Heart left ventricle (tissue), 16 donors: ENCODE measurements at regions not wholly inside any gene's neighbourhood (a gene's known extent, or its start where the extent isn't known, plus 50 kb on each side); places are given as distances from the start of the nearest gene placed in this dataset.

ENCODE experiments used
- ATAC-seq, 4 donors: fragments of 200-7000 bp; cut with Tn5 transposase; one replicate each; pipeline ENCODE4 v1.9.1; 2020 to 2022; ENCODE audit warnings: moderate library complexity in 4 of 4, mild to moderate bottlenecking in 3 of 4, moderate number of reproducible peaks in 1 of 4
- DNase-seq, 5 donors: peaks; one replicate each; pipeline ENCODE4 v3.0.0-alpha.2; 2020
- H3K27ac ChIP-seq, 12 donors: fragments of 200-600 bp; sonication (generic) in 4 of 12; one replicate each; pipeline versions ENCODE4 v1.5.0 to v1.8.0; 2016 to 2022; ENCODE audit warnings: mild to moderate bottlenecking in 2 of 12
- H3K27me3 ChIP-seq, 9 donors: fragments of 200-600 bp; sonication (generic) in 2 of 9; one replicate each; pipeline versions ENCODE4 v1.5.1 to v1.8.0; 2016 to 2022; ENCODE audit warnings: mild to moderate bottlenecking in 3 of 9
- H3K36me3 ChIP-seq, 9 donors: fragments of 200-600 bp; sonication (generic) in 2 of 9; one replicate each; pipeline versions ENCODE4 v1.5.0 to v1.8.0; 2018 to 2022; ENCODE audit warnings: mild to moderate bottlenecking in 2 of 9
- H3K4me1 ChIP-seq, 12 donors: fragments of 200-600 bp; sonication (generic) in 4 of 12; one replicate each; pipeline versions ENCODE4 v1.5.0 to v1.8.0; 2016 to 2022; ENCODE audit warnings: mild to moderate bottlenecking in 3 of 12
- H3K4me3 ChIP-seq, 12 donors: fragments of 200-600 bp; sonication (generic) in 4 of 12; one replicate each; pipeline versions ENCODE4 v1.5.0 to v1.8.0; 2017 to 2022; ENCODE audit warnings: mild to moderate bottlenecking in 9 of 12, moderate library complexity in 4 of 12
- H3K9me3 ChIP-seq, 12 donors: fragments of 200-600 bp; sonication (generic) in 4 of 12; one replicate each; pipeline versions ENCODE4 v1.5.0 to v1.8.0; 2016 to 2022; ENCODE audit warnings: mild to moderate bottlenecking in 1 of 12
- POLR2A ChIP-seq, 2 donors: fragments of 450-650 bp; IDR thresholded peaks; one replicate each; pipeline ENCODE4 v1.6.1; 2017; ENCODE audit warnings: antibody characterized with exemption in 2 of 2, mild to moderate bottlenecking in 2 of 2, moderate library complexity in 2 of 2
- WGBS, 4 donors: extraction: QIAGEN DNeasy Blood & Tissue Kit in 2 of 4; methylation state at CpG; one replicate each; pipeline versions ENCODE4 v1.1.5 to v1.1.7; 2013 to 2018; 5-methylcytosine and 5-hydroxymethylcytosine counted together
- intact Hi-C, 10 donors: fragments of 100-400 bp; cut with DNase I; formaldehyde crosslinking; loops; one replicate each; pipeline versions ENCODE4 v1.11.1 to v1.14.2; 2022
- TF ChIP-seq, protein P1 (sequence below), 12 donors: fragments of 200-600 bp; sonication (generic) in 4 of 12; IDR thresholded peaks; one replicate each; pipeline versions ENCODE4 v1.5.0 to v1.8.0; 2018 to 2022; ENCODE audit warnings: antibody characterized with exemption in 12 of 12, mild to moderate bottlenecking in 5 of 12
- donor health status: ischemic (EF 13 %, LVEDD 7.1; RV severe dilation, severe dysfunction).
- donor health status: healthy with polysubstance abuse.
- donor health status: DM: no; HTN: yes; CAD: no.
- donor health status: DM: no; HTN: no; CAD: no.
- donor health status: ischemic (EF 25% LVEDD 6.9; RV normal size, moderate dysfunction).
- donor health status: ischemic (EF 25% LVEDD 5.7; RV mildly dilated, moderate dysfunction).
- donor health status: healthy.
- donor health status: DM: yes; HTN: yes; CAD: no.
- donor health status: ischemic (EF 35%, LVEDD 5.7; RV mildly dilated, moderate dysfunction).
- donor health status: nonischemic (EF 11% LVEDD 7.7; RV severe dilation, severe dysfunction).
- donor health status: DM: yes; HTN: yes; CAD: no.
- donor health status: PGD.
- donor health status: ischemic (EF 29% LVEDD 5.4; RV normal size, mild dysfunction).
- donor health status: nonischemic (EF 23%, LVEDD 6.1; RV moderate dilation, normal function).

DNA sequence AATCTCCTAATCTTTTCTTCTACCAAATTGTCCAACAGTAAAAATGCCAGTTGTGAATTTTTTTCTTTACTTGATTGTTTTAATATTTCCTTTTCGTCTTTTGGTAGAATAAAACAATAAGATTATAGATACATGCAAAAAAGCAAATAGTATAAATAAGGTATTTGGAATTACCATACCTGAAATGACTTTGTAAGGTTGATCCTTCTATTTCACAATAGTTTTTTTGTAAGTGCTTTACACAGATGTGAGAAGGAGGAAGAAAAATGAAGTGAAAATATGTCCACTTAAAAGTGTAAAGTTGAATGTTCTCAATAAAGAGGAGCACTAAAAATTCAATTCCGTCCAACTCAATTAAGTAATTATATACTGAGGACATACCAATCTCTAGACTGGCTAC lies 457.6 kb downstream of the UTRN start:
- H3K27me3 ChIP-seq, result no peaks in the 10 kb centered on the region
- H3K27ac ChIP-seq, result no peak overlapping the region
- peaks cover 0 to 9% (median under 1%) of the 10 kb centered on the region in 9 donors for H3K36me3 ChIP-seq
- H3K4me3 ChIP-seq, result no peak overlapping the region
- WGBS, 4 donors, result 94 to 95% (median 94%) methylated on average over 2 of the region's 2 CpGs
- peaks cover 0 to 3% (median 0%) of the 10 kb centered on the region in 12 donors for H3K4me1 ChIP-seq
- no peaks in the 10 kb centered on the region for H3K9me3 ChIP-seq
- DNase-seq (no peak), ATAC-seq (no peak)
- intact Hi-C loops, result no loop called here
- no peak for TF ChIP-seq POLR2A (IDR thresholded peaks at IDR 0.05)
- TF ChIP-seq, protein P1, sequence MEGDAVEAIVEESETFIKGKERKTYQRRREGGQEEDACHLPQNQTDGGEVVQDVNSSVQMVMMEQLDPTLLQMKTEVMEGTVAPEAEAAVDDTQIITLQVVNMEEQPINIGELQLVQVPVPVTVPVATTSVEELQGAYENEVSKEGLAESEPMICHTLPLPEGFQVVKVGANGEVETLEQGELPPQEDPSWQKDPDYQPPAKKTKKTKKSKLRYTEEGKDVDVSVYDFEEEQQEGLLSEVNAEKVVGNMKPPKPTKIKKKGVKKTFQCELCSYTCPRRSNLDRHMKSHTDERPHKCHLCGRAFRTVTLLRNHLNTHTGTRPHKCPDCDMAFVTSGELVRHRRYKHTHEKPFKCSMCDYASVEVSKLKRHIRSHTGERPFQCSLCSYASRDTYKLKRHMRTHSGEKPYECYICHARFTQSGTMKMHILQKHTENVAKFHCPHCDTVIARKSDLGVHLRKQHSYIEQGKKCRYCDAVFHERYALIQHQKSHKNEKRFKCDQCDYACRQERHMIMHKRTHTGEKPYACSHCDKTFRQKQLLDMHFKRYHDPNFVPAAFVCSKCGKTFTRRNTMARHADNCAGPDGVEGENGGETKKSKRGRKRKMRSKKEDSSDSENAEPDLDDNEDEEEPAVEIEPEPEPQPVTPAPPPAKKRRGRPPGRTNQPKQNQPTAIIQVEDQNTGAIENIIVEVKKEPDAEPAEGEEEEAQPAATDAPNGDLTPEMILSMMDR (IDR thresholded peaks at IDR 0.05), result no peak

DNA sequence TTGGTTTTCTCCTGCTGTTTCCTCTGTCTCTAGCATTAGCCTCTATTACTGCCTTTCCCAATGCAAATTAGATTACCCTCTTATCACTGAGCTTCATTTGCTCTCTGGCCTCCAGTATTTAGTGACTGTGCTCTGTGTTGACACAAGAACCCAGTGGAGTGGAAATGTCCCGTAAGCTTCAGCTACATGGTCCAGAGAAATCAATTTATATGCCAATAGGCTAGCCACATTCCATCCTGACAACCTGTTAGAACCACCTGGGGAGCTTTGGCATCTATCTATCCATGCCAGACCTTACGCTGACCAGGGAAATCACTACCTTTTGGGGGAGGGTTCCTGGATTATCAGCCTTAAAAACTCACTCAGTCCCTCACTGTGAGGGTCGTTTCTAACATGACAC lies 459.6 kb downstream of the UTRN start:
- ATAC-seq (no peak), DNase-seq (no peak)
- intact Hi-C loops, result no loop called here
- H3K9me3 ChIP-seq, result no peaks in the 10 kb centered on the region
- H3K4me3 ChIP-seq, result no peak overlapping the region
- no peak overlapping the region for H3K27ac ChIP-seq
- peaks cover 0 to 3% (median 0%) of the 10 kb centered on the region in 12 donors for H3K4me1 ChIP-seq
- no peaks in the 10 kb centered on the region for H3K27me3 ChIP-seq
- TF ChIP-seq, protein P1 (IDR thresholded peaks at IDR 0.05), result no peak
- TF ChIP-seq POLR2A (IDR thresholded peaks at IDR 0.05), result no peak
- WGBS, 4 donors, result 79 to 89% (median 84%) methylated on average over 3 of the region's 3 CpGs
- H3K36me3 ChIP-seq, result peaks cover 0 to 26% (median 19%) of the 10 kb centered on the region in 9 donors

- TF ChIP-seq, protein P1 (IDR thresholded peaks at IDR 0.05), result no peak
- TF ChIP-seq POLR2A (IDR thresholded peaks at IDR 0.05), result no peak
- Histone ChIP-seq H3K27me3 (no peaks in the 10 kb centered on the region), H3K4me1 (peaks cover 0 to 3% (median 0%) of the 10 kb centered on the region in 12 donors), H3K9me3 (no peaks in the 10 kb centered on the region), H3K27ac (no peak overlapping the region), H3K4me3 (no peak overlapping the region), H3K36me3 (peaks cover 0 to 33% (median 27%) of the 10 kb centered on the region in 9 donors)
- 52 to 62% (median 58%) methylated on average over 3 of the region's 3 CpGs for WGBS, 4 donors
- DNase-seq (no peak), ATAC-seq (no peak)
- intact Hi-C loops, result no loop called here
These were observed 460.3 kb downstream of the UTRN start for GRCh38 chr6:144745439-144745838.

- H3K27me3 ChIP-seq, result no peaks in the 10 kb centered on the region
- WGBS, 4 donors, result 85 to 96% (median 90%) methylated on average over 1 of the region's 1 CpG
- no peak for DNase-seq
These were observed 461.9 kb downstream of the UTRN start for GRCh38 chr6:144746902-144747469.

More at GRCh38 chr6:144746902-144747469, 461.9 kb downstream of the UTRN start:
- no peak for TF ChIP-seq POLR2A (IDR thresholded peaks at IDR 0.05)
- TF ChIP-seq, protein P1 (IDR thresholded peaks at IDR 0.05), result no peak
- H3K9me3 ChIP-seq, result no peaks in the 10 kb centered on the region
- no peak overlapping the region for H3K27ac ChIP-seq
- no peak for ATAC-seq
- peaks cover 0 to 3% (median 0%) of the 10 kb centered on the region in 12 donors for H3K4me1 ChIP-seq
- H3K36me3 ChIP-seq, result peaks cover 0 to 48% (median 40%) of the 10 kb centered on the region in 9 donors
- intact Hi-C loops, result no loop called here
- H3K4me3 ChIP-seq, result no peak overlapping the region
